ENCODE measurements at regions not wholly inside any gene's neighbourhood (a gene's known extent, or its start where the extent isn't known, plus 50 kb on each side); places are given as distances from the start of the nearest gene placed in this dataset.

DNA sequence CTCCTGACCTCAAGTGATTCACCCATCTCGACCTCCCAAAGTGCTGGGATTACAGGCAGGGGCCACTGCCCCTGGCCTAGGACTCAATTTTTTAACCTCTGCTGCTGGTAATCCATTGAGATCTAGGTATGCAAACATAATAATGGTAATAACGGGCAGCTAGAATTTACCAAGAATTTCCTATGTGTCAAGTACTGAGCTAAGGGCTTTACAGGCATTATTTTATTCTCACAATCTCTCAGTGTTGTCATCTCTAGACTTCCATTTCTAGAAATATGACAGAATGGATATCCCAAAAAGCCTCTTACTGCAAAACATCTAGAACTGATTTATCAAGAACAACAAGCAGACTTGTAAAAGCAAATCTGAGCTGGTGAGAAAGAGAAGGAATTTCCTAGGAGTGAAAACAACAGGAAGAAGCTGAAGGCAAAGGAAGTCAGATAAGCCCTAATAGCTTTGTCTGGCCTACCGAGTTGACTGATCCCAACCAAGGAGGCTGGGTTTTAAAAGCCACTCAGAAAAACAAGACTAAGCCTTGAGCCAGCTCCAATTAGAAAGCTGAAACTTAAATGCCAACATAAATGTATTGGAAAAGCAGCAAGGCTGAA lies 70.6 kb downstream of the CCDC71L start:
- TF ChIP-seq, protein P1, sequence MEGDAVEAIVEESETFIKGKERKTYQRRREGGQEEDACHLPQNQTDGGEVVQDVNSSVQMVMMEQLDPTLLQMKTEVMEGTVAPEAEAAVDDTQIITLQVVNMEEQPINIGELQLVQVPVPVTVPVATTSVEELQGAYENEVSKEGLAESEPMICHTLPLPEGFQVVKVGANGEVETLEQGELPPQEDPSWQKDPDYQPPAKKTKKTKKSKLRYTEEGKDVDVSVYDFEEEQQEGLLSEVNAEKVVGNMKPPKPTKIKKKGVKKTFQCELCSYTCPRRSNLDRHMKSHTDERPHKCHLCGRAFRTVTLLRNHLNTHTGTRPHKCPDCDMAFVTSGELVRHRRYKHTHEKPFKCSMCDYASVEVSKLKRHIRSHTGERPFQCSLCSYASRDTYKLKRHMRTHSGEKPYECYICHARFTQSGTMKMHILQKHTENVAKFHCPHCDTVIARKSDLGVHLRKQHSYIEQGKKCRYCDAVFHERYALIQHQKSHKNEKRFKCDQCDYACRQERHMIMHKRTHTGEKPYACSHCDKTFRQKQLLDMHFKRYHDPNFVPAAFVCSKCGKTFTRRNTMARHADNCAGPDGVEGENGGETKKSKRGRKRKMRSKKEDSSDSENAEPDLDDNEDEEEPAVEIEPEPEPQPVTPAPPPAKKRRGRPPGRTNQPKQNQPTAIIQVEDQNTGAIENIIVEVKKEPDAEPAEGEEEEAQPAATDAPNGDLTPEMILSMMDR (conservative IDR thresholded peaks at IDR 0.05): no peak
- no peak overlapping the region for H3K27ac ChIP-seq

GRCh38 chr7:106589198-106589879 lies 71.6 kb downstream of the CCDC71L start:
- TF ChIP-seq, protein P1 (conservative IDR thresholded peaks at IDR 0.05): no peak
- no peak overlapping the region for H3K27ac ChIP-seq

DNA sequence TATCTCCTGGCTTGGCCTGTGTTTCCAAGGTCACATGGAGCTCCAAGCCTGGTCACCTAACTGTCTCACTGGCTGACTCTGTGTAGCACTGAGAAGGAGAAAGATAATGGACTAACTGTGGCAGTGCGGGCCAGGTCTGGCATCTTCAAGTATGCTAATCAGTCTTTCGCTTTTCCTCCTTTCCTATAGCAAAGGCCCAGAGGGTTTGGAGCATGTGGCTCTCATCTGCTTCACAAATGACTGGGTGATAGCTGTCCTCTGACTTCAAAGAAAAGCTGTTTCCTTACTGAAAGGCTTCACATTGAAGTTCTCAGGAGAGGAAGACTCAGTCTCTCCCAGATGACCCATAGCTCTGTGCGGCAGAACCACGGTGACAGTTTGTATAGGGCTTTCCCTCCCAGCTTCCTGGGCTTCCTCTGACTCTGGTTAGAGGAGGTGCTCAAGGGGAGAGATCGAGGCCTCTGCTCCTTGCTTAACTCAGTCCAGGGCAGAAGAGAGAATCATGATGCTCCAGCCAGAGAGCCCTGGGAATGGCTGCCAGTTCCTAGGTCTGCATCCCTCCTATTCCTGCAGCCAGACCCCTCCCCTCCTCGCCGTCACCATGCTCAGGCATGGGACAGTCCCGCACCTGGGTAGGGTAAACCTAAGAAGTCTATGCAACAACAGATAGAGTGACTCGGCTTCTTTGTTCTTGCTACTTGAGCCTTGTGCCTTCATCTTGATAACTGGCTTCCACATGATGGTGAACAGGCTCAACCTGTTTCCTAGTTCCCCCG lies 72.3 kb downstream of the CCDC71L start:
- no peak overlapping the region for H3K27ac ChIP-seq
- TF ChIP-seq, protein P1 (conservative IDR thresholded peaks at IDR 0.05): no peak

- TF ChIP-seq, protein P1 (conservative IDR thresholded peaks at IDR 0.05): no peak
- H3K27ac ChIP-seq: no peak overlapping the region
These were observed 75.8 kb downstream of the CCDC71L start for GRCh38 chr7:106584914-106585759.

DNA sequence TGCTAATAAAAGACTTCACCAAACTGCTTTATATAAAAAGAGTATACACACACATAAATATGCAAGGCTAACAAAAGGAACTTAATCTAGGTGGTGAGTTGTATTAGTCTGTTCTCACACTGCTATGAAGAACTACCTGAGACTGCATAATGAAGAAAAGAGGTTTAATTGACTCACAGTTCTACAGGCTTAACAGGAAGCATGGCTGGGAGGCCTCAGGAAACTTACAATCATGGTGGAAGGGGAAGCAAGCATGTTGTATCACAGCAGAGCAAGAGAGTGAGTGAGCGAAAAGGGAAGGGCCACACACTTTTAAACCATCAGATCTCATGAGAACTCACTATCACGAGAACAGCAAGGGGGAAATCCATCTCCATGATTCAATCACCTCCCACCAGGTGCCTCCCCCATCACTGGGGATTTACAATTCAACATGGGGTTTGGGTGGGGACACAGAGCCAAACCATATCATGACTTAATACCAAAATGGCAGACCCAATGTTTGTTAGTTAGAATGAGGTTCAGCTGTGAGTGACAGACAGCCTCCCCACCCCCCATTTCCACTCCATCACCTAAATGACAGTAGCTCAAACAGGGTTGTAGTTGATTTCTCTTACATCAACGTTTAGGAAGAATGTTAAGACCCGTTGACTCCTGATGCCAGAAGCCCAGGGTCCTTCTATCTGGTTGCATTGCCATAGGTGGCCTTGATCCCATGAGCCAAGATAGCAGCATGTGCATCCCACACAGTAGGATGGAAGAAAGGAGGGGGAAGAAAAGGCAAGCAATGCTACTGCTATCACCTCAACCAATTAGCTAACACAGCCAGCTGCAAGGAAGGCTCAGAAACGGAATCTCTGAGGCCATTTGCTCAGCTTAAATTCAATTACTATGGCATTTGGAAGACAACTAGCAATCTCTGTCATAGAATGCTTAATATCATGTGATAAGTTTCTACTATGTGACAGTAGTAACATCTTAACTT lies 77.0 kb downstream of the CCDC71L start:
- no peak overlapping the region for H3K27ac ChIP-seq
- TF ChIP-seq, protein P1 (conservative IDR thresholded peaks at IDR 0.05): no peak

GRCh38 chr7:106583100-106583499 lies 77.9 kb downstream of the CCDC71L start:
- H3K27ac ChIP-seq: no peak overlapping the region
- TF ChIP-seq, protein P1 (conservative IDR thresholded peaks at IDR 0.05): no peak
